Upper lobe of left lung (tissue), 4 donors: ENCODE measurements at regions not wholly inside any gene's neighbourhood (a gene's known extent, or its start where the extent isn't known, plus 50 kb on each side); places are given as distances from the start of the nearest gene placed in this dataset.

Experiments
- EP300 ChIP-seq, 4 donors: sonication (generic); formaldehyde crosslinking; IDR thresholded peaks; one replicate each; pipeline ENCODE4 v1.5.1; 2017; ENCODE audit warnings: antibody characterized with exemption in 4 of 4, control low read depth in 2 of 4
- TF ChIP-seq, protein P1 (sequence below), 6 experiments: fragments of 450-650 bp in 4 of 6; fragments of 200-600 bp in 2 of 6; sonication (generic) in 2 of 6; IDR thresholded peaks; one replicate each; pipeline ENCODE4 v1.5.1; 2016 to 2019; ENCODE audit warnings: antibody characterized with exemption in 6 of 6

DNA sequence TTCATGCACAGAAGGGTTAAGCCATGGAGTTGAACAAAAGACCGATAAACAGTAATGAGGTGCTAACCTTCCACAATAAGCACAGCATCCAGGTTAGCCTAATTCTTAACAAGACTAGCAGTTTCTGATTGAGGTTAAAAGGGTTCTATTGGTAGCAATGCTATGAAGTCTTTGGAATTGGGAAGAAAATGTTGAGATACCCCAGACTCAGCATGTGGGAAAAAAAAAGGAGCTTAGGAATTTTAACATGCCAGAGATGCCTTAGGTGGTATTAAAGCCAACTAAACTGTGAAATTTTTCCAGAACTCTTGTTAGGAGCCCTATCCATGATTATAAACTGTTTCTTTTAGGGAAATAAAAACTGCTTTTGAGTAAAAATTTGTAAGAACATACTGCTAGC is 391.7 kb downstream of the GABRG1 start:
- TF ChIP-seq, protein P1, sequence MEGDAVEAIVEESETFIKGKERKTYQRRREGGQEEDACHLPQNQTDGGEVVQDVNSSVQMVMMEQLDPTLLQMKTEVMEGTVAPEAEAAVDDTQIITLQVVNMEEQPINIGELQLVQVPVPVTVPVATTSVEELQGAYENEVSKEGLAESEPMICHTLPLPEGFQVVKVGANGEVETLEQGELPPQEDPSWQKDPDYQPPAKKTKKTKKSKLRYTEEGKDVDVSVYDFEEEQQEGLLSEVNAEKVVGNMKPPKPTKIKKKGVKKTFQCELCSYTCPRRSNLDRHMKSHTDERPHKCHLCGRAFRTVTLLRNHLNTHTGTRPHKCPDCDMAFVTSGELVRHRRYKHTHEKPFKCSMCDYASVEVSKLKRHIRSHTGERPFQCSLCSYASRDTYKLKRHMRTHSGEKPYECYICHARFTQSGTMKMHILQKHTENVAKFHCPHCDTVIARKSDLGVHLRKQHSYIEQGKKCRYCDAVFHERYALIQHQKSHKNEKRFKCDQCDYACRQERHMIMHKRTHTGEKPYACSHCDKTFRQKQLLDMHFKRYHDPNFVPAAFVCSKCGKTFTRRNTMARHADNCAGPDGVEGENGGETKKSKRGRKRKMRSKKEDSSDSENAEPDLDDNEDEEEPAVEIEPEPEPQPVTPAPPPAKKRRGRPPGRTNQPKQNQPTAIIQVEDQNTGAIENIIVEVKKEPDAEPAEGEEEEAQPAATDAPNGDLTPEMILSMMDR (IDR thresholded peaks at IDR 0.05), result no peak
- TF ChIP-seq EP300 (IDR thresholded peaks at IDR 0.05), result no peak
